HG03575 (cell line): ENCODE measurements at regions not wholly inside any gene's neighbourhood (a gene's known extent, or its start where the extent isn't known, plus 50 kb on each side); places are given as distances from the start of the nearest gene placed in this dataset.
A peak's percentile ranks its signal among the peaks of the same experiment; 100 is the strongest.

Experiments
- ATAC-seq: cut with Tn5 transposase; IDR thresholded peaks from one replicate; pipeline ENCODE4 v1.9.1; 2021; ENCODE audit not compliant: unreplicated experiment, insufficient number of reproducible peaks, low FRiP score; ENCODE audit errors: extremely low read depth

DNA sequence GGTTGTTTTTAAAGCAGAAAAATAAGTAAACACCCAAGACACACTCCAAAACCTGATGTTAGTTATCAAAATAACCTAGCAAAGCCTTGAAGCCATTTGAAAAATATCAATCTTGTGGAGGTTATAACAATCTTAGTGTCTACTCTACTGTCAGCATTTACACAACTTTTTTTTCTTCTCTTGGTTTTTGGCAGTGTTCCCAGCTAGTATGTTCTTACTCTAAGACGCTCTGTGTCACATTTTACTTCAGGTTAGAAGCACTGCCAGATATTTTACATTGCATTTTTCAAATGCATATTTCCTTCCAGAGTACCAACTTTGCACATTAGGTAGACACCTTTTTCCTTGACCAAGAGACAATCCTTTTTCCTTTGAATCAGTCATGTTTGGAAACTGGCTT is 114.0 kb upstream of the INPP4B start:
- ATAC-seq = no peak

DNA sequence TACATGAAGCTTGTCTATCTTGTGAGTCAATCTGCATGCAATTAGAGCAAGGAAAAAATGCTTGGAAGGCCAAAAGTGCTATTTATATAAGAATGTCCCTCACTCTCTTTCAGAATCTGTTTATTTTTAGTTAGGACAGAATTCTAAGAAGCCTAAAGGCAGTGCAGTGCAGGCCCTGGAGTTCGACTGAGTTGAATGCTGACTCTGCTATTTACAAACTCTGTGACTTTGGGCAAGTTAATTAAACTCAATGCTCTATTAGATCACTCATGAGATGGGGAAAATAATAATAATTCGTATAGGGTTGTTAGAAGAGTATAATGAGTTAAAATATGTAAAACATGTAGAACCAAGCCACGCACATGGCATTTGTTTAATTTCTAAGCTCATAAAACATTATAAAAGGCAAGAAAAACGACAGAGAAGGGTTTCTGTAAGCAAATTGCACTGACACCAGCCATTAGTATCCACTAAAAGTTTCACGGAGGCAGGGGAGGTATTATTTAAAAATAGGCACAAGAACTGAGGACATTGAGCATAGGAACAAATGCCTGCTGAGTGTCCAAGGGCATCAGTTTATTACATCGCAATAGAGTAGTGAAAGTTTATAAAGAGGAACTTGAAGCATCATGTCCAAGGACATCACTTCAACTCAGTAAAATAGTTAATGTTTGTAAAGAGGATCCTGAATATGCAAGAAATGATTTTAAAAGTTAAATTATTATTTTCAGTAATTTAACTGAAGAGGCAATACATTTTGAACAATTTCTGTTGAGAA is 115.0 kb upstream of the INPP4B start:
- ATAC-seq = no peak

GRCh38 chr4:142961866-142962265 is 115.8 kb upstream of the INPP4B start:
- peak; percentile 66 for ATAC-seq

GRCh38 chr4:142974328-142974727 is 128.2 kb upstream of the INPP4B start:
- ATAC-seq = no peak

DNA sequence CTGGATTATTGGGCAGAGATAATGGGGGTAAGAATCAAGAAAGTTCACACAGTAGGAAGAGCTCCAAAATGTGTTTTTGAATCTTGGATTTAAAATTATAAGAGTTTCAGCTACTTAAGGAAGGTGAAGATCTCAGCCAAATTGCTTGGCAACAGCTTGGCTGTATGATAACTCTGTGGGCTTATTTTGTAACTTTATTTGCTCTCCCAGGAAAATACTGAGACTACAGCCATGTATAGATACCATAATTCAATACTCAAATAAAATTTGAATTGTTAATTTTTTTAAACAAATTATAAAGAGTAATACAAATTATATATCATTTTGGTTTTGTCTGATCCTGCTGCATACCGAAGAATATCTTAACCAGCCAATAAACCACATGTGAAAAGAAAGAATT is 129.5 kb upstream of the INPP4B start:
- ATAC-seq = no peak

DNA sequence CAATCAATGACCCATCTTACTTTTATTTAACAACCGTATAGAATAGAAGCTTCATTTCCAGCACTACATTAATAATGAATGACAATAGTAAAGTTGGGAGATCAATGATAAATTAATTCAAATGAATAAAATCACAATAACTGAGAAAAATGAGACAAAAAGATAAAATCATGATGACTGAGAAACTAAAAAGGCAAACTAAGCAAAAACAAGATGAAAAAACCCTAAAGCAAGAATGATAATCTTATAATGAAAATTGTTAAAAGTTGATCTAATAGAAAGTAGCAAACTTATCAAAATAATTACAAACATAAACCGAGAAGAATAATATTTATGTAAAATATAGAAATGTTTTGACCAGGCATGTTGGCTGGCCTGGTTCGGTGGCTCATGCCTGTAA is 130.4 kb upstream of the INPP4B start:
- no peak for ATAC-seq

GRCh38 chr4:142977182-142977581 is 131.1 kb upstream of the INPP4B start:
- ATAC-seq = no peak

GRCh38 chr4:142983065-142983464 is 137.0 kb upstream of the INPP4B start:
- no peak for ATAC-seq

DNA sequence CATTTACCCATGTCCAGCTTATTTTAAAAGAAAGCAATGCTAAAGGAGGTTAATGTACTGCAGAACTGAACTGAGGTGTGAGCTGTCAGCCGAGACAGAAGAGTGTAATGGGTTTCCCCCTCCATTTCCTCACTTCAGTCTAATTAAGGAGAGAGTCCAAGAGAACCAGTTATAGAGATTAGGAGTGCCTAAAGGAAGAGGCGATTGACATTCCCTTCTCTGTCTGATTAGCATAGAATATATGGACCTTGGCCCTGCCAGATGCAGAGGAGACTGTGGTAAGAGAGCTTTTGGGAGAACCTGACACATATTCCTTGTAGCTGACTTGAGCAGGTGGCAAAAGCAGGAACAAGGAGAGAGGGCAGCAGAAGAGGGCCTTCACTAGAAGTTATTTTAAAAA is 137.5 kb upstream of the INPP4B start:
- ATAC-seq = no peak

DNA sequence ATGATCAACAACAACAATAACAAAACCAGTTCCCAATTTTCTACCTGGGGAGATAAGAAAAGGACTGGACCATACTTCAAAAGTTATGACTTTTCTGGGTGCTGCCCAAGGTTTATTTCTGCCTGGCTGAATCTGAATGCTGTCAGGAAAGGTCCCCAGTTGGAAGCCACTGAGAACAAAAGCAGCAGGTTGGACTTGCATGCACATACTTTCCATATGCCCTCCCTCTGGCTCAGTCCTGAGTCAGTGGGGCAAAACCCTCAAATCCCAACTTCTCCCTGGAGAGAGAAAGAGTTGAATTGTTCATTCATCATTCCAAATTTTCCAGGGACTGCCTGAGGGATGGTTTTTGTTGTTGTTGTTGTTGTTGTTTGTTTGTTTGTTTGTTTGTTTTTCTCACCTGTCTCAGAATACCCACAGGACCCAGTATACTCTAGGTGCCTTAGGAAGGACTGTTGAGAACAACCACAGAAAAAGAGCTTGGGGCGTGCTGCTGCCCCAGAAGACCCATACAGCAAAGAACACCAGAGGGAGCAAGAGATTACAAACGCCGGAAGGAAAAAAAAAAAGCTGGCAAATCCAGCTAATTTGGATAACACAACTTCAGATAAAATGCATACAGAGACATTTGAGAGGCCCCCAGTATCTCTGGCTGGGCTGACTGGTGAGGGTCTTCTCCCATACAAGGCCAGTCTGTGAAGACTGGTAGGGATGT is 138.9 kb upstream of the INPP4B start:
- ATAC-seq = no peak

- no peak for ATAC-seq
Measured at GRCh38 chr4:143016171-143016570, 168.5 kb upstream of the USP38 start.

GRCh38 chr4:143017210-143017609 is 167.5 kb upstream of the USP38 start:
- no peak for ATAC-seq

DNA sequence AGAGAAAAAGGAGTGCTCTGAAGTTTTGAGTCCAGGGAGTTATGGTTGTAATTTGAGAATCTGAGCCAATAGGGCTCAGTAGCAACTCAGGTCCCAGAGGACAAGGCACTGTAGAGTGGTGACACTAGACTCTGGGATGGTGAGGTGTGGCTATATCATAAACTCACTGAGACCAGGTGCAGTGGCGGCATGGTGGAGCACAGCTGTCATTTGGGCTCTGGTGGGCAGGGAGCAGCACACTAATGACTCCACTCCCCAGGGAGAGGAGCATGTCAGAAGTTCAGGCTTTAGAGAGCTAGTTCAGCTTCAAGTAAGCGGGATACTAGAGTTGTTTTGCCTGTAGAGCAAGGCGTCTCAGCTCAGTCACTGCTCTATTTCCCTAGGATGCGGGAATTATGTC is 165.4 kb upstream of the USP38 start:
- no peak for ATAC-seq

GRCh38 chr4:143021384-143021783 is 163.3 kb upstream of the USP38 start:
- peak; percentile 95 for ATAC-seq

DNA sequence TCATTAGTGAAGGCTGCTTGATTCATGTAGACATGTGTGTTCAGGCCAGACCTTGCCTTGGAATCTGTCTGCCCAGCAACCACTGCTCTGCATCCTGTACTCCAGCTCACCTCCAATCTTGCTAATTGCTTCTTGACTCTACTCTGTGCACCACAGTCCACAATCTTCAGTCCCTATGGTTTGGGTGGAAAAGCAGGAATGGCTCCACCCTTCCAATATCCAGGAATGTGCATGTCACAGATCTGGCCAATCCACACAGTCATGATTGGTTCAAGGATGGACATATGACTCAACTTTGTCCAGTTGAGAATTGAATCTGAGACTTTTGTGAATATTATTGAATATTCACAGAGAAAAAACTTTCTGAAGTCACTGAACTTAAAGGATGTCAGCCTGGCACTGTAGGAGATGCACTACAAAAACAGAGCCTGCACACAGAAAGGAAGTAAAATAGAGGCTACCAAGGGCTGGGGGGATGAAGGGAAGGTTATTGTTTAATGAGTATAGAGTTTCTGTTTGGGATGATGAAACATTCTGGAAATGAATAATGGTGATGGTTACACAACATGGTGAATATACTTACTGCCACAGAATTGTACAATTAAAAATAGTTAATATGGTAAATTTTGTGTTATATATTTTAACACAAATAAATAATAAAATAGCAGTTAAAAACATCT is 161.3 kb upstream of the USP38 start:
- no peak for ATAC-seq

- ATAC-seq = no peak
Measured at GRCh38 chr4:143025081-143025704, 159.5 kb upstream of the USP38 start.

DNA sequence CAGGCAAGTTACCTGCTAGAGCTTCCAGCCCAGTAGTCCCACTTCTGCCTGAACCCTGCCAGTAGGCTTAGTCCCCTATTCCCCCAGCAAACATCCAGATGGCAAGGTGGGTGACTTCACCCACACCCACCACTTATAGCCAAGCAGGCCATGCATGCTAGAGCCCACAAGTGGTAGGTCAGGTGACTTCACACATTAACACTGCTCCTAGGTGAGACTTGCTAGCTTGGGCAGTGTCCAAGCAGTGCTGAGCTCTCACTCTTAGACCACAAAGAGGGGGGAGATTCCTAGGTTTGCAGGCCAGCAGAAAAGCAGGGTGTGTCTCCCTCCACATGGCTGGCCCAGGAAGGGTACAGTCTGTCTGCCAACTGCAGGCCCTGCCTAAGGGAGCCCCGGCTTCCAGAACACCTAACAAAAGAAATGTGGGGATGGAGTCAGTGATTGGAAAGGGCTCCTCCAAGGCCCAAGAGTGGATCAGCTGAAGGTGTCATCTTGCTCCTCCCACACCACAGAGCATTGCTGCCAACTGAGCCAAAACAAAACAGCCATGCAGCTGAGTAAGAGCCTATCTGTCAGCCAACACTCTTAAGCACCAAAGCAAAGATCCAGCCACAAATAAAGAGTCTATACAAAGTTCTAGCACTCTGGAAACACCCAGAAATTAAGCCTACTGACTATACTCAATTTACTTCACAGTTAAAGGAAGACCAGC is 158.1 kb upstream of the USP38 start:
- ATAC-seq = no peak

GRCh38 chr4:143035661-143036060 is 149.1 kb upstream of the USP38 start:
- ATAC-seq = no peak

- no peak for ATAC-seq
Measured at GRCh38 chr4:143036443-143036842, 148.3 kb upstream of the USP38 start.
